ENCODE measurements at regions not wholly inside any gene's neighbourhood (a gene's known extent, or its start where the extent isn't known, plus 50 kb on each side); places are given as distances from the start of the nearest gene placed in this dataset.

- Histone ChIP-seq H3K4me1 (ENCODE audit: insufficient read depth, poor library complexity, severe bottlenecking) (no peaks in the 10 kb centered on the region), H3K9me3 (ENCODE audit: severe bottlenecking) (peaks cover 3% of the 10 kb centered on the region), H3K27me3 (ENCODE audit: insufficient read depth, poor library complexity, severe bottlenecking) (no peaks in the 10 kb centered on the region), H3K36me3 (ENCODE audit: low read depth) (no peaks in the 10 kb centered on the region), H3K4me3 (ENCODE audit: severe bottlenecking) (no peak overlapping the region), H3K27ac (ENCODE audit: poor library complexity, severe bottlenecking) (no peak overlapping the region)
- ATAC-seq (ENCODE audit: low read depth) (no peak), DNase-seq (ENCODE audit: low spot score) (no peak)
- TF ChIP-seq CTCF (IDR thresholded peaks at IDR 0.05; ENCODE audit: poor library complexity, severe bottlenecking): no peak
Measured at GRCh38 chr5:3489239-3489843, 106.3 kb upstream of the IRX1 start.

GRCh38 chr5:3484836-3485235, 110.8 kb upstream of the IRX1 start:
- H3K27ac ChIP-seq (ENCODE audit: poor library complexity, severe bottlenecking): no peak overlapping the region
- TF ChIP-seq CTCF (IDR thresholded peaks at IDR 0.05; ENCODE audit: poor library complexity, severe bottlenecking): no peak
- H3K9me3 ChIP-seq (ENCODE audit: severe bottlenecking): peaks cover 3% of the 10 kb centered on the region
- no peaks in the 10 kb centered on the region for H3K27me3 ChIP-seq (ENCODE audit: insufficient read depth, poor library complexity, severe bottlenecking)
- H3K4me3 ChIP-seq (ENCODE audit: severe bottlenecking): no peak overlapping the region
- ATAC-seq (ENCODE audit: low read depth) (no peak; the same call in 2 of the 3 replicates), DNase-seq (ENCODE audit: low spot score) (no peak)
- no peaks in the 10 kb centered on the region for H3K4me1 ChIP-seq (ENCODE audit: insufficient read depth, poor library complexity, severe bottlenecking)
- H3K36me3 ChIP-seq (ENCODE audit: low read depth): no peaks in the 10 kb centered on the region

DNA sequence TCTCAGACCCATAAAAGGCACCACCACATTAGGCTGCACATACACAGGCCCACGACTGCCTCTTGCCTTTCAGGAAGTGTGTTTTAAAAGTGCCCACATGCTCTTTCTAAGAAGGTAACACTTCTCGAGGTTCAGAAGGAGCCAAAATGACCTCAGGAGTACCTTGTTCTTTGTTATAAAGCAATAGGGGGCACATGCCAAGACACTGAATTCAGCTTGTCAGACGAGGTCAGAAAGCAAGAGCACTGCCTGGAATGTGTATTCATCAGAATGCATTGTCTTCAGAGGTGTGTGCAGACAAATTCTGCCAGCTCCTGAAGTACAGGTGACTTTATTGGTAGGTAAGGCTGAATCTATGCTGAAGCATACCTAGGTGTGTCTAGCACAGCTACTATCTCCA, 114.5 kb upstream of the IRX1 start:
- no peaks in the 10 kb centered on the region for H3K36me3 ChIP-seq (ENCODE audit: low read depth)
- no peaks in the 10 kb centered on the region for H3K4me1 ChIP-seq (ENCODE audit: insufficient read depth, poor library complexity, severe bottlenecking)
- H3K27me3 ChIP-seq (ENCODE audit: insufficient read depth, poor library complexity, severe bottlenecking): no peaks in the 10 kb centered on the region
- no peak overlapping the region for H3K27ac ChIP-seq (ENCODE audit: poor library complexity, severe bottlenecking)
- ATAC-seq (ENCODE audit: low read depth) (no peak), DNase-seq (ENCODE audit: low spot score) (no peak)
- no peaks in the 10 kb centered on the region for H3K9me3 ChIP-seq (ENCODE audit: severe bottlenecking)
- H3K4me3 ChIP-seq (ENCODE audit: severe bottlenecking): no peak overlapping the region
- no peak for TF ChIP-seq CTCF (IDR thresholded peaks at IDR 0.05; ENCODE audit: poor library complexity, severe bottlenecking)

GRCh38 chr5:3475674-3476073, 120.0 kb upstream of the IRX1 start:
- DNase-seq (ENCODE audit: low spot score) (no peak), ATAC-seq (ENCODE audit: low read depth) (no peak)
- peaks cover 5% of the 10 kb centered on the region for H3K9me3 ChIP-seq (ENCODE audit: severe bottlenecking)

More at GRCh38 chr5:3475674-3476073, 120.0 kb upstream of the IRX1 start:
- TF ChIP-seq CTCF (IDR thresholded peaks at IDR 0.05; ENCODE audit: poor library complexity, severe bottlenecking): no peak
- no peak overlapping the region for H3K27ac ChIP-seq (ENCODE audit: poor library complexity, severe bottlenecking)
- H3K27me3 ChIP-seq (ENCODE audit: insufficient read depth, poor library complexity, severe bottlenecking): peaks cover 4% of the 10 kb centered on the region
- no peaks in the 10 kb centered on the region for H3K4me1 ChIP-seq (ENCODE audit: insufficient read depth, poor library complexity, severe bottlenecking)
- H3K4me3 ChIP-seq (ENCODE audit: severe bottlenecking): no peak overlapping the region
- no peaks in the 10 kb centered on the region; the same call in 1 of the 2 replicates for H3K36me3 ChIP-seq (ENCODE audit: low read depth)

All from RWPE2 (cell line).